Mesendoderm (in vitro differentiated cells): ENCODE measurements at regions not wholly inside any gene's neighbourhood (a gene's known extent, or its start where the extent isn't known, plus 50 kb on each side); places are given as distances from the start of the nearest gene placed in this dataset.

Experiments used
- DNase-seq: peaks from one replicate; pipeline ENCODE4 v3.0.0; 2013
- H2AK5ac ChIP-seq: 2 replicates; pipeline ENCODE4 v1.6.1; 2013; ENCODE audit warnings: low read length, inconsistent platforms
- H2BK120ac ChIP-seq: 2 replicates; pipeline ENCODE4 v1.6.1; 2013; ENCODE audit warnings: low read depth, mild to moderate bottlenecking, low read length, moderate library complexity, mixed read lengths
- H2BK15ac ChIP-seq: replicated peaks from 2 replicates; pipeline ENCODE4 v1.6.1; 2013; ENCODE audit warnings: low read depth, mild to moderate bottlenecking, moderate library complexity
- H2BK5ac ChIP-seq: 2 replicates; pipeline ENCODE4 v1.6.1; 2013; ENCODE audit warnings: low read length, inconsistent platforms
- H3K18ac ChIP-seq: 2 replicates; pipeline ENCODE4 v1.6.1; 2013; ENCODE audit warnings: mild to moderate bottlenecking, low read length, mixed read lengths
- H3K23ac ChIP-seq: one replicate; pipeline ENCODE4 v1.6.1; 2013; ENCODE audit warnings: low read length
- H3K27ac ChIP-seq: 2 replicates; pipeline ENCODE4 v1.5.1; 2013; ENCODE audit warnings: low read depth, mild to moderate bottlenecking, inconsistent platforms, low read length, moderate library complexity
- H3K27me3 ChIP-seq: 2 replicates; pipeline ENCODE4 v1.6.1; 2013; ENCODE audit warnings: low read length, control low read depth, mild to moderate bottlenecking, inconsistent platforms; ENCODE audit not compliant: insufficient read depth, poor library complexity
- H3K36me3 ChIP-seq: 2 replicates; pipeline ENCODE4 v1.6.1; 2013; ENCODE audit warnings: low read length, inconsistent platforms; ENCODE audit not compliant: control insufficient read depth, insufficient read depth
- H3K4ac ChIP-seq: one replicate; pipeline ENCODE4 v1.6.1; 2013; ENCODE audit warnings: low read depth, mild to moderate bottlenecking, low read length, moderate library complexity
- H3K4me1 ChIP-seq: 2 replicates; pipeline ENCODE4 v1.6.1; 2013; ENCODE audit warnings: low read depth, low read length, inconsistent platforms; ENCODE audit not compliant: control insufficient read depth
- H3K4me2 ChIP-seq: 2 replicates; pipeline ENCODE4 v1.6.1; 2013; ENCODE audit warnings: low read length
- H3K4me3 ChIP-seq: 2 replicates; pipeline ENCODE4 v1.5.1; 2013; ENCODE audit warnings: mild to moderate bottlenecking, low read length
- H3K56ac ChIP-seq: one replicate; pipeline ENCODE4 v1.6.1; 2013; ENCODE audit warnings: low read length
- H3K79me1 ChIP-seq: 2 replicates; pipeline ENCODE4 v1.6.1; 2013; ENCODE audit warnings: low read length, inconsistent platforms
- H3K79me2 ChIP-seq: 2 replicates; pipeline ENCODE4 v1.6.1; 2013; ENCODE audit warnings: mild to moderate bottlenecking, low read length; ENCODE audit not compliant: control insufficient read depth, insufficient read depth
- H3K9ac ChIP-seq: 2 replicates; pipeline ENCODE4 v1.6.1; 2013; ENCODE audit warnings: low read length, inconsistent platforms
- H4K5ac ChIP-seq: one replicate; pipeline ENCODE4 v1.6.1; 2013; ENCODE audit warnings: low read length
- H4K8ac ChIP-seq: one replicate; pipeline ENCODE4 v1.6.1; 2013; ENCODE audit warnings: low read depth, mild to moderate bottlenecking, control low read depth, low read length, moderate library complexity
- WGBS: extraction: QIAGEN DNeasy Blood & Tissue Kit; methylation state at CpG from one replicate; pipeline ENCODE4 v1.1.7; 2013; ENCODE audit warnings: low lambda C conversion rate, missing lambda C conversion rate; ENCODE audit not compliant: insufficient coverage; ENCODE audit errors: extremely low coverage; 5-methylcytosine and 5-hydroxymethylcytosine counted together

- DNase-seq = no peak
- Histone ChIP-seq H3K27ac (no peak overlapping the region), H2BK120ac (no peak overlapping the region)
These were observed 493.5 kb downstream of the NAV3 start for GRCh38 chr12:78324234-78324633.

GRCh38 chr12:78328524-78328923, 497.8 kb downstream of the NAV3 start:
- H4K8ac ChIP-seq = no peak overlapping the region
- no peak for DNase-seq
- WGBS = no CpG with 5 or more reads among the region's 4 CpGs
- no peak overlapping the region for H2BK15ac ChIP-seq
- no peak overlapping the region for H2BK120ac ChIP-seq
- H3K79me2 ChIP-seq = no peaks in the 10 kb centered on the region
- H3K9ac ChIP-seq = no peak overlapping the region
- no peaks in the 10 kb centered on the region for H3K36me3 ChIP-seq
- no peak overlapping the region for H3K4me3 ChIP-seq
- H4K5ac ChIP-seq = no peak overlapping the region
- no peaks in the 10 kb centered on the region for H3K79me1 ChIP-seq
- no peak overlapping the region for H3K27ac ChIP-seq
- H3K4me2 ChIP-seq = no peak overlapping the region
- no peak overlapping the region for H2AK5ac ChIP-seq
- H3K4me1 ChIP-seq = no peaks in the 10 kb centered on the region
- H3K27me3 ChIP-seq = no peaks in the 10 kb centered on the region
- H3K4ac ChIP-seq = no peak overlapping the region
- no peak overlapping the region for H3K23ac ChIP-seq
- H2BK5ac ChIP-seq = no peak overlapping the region
- no peak overlapping the region for H3K18ac ChIP-seq
- H3K56ac ChIP-seq = no peak overlapping the region

More at GRCh38 chr12:78324234-78324633, 493.5 kb downstream of the NAV3 start:
- H3K79me2 ChIP-seq = no peaks in the 10 kb centered on the region
- no CpG with 5 or more reads among the region's 2 CpGs for WGBS
- no peak overlapping the region for H2AK5ac ChIP-seq
- no peak overlapping the region for H3K9ac ChIP-seq
- no peaks in the 10 kb centered on the region for H3K79me1 ChIP-seq
- H3K4me3 ChIP-seq = no peak overlapping the region
- H3K36me3 ChIP-seq = no peaks in the 10 kb centered on the region
- H2BK15ac ChIP-seq = no peak overlapping the region
- H4K5ac ChIP-seq = no peak overlapping the region
- no peaks in the 10 kb centered on the region for H3K27me3 ChIP-seq
- no peaks in the 10 kb centered on the region for H3K4me1 ChIP-seq
- H3K23ac ChIP-seq = no peak overlapping the region
- H3K18ac ChIP-seq = no peak overlapping the region
- no peak overlapping the region for H4K8ac ChIP-seq
- H3K4ac ChIP-seq = no peak overlapping the region
- H2BK5ac ChIP-seq = no peak overlapping the region
- no peak overlapping the region for H3K4me2 ChIP-seq
- H3K56ac ChIP-seq = no peak overlapping the region

- Histone ChIP-seq H3K27ac (no peak overlapping the region), H2BK5ac (no peak overlapping the region), H2AK5ac (no peak overlapping the region), H2BK15ac (no peak overlapping the region), H3K36me3 (no peaks in the 10 kb centered on the region), H3K4ac (no peak overlapping the region), H4K8ac (no peak overlapping the region), H3K18ac (no peak overlapping the region), H3K4me2 (no peak overlapping the region), H3K4me3 (no peak overlapping the region), H3K4me1 (no peaks in the 10 kb centered on the region), H2BK120ac (no peak overlapping the region), H3K79me2 (no peaks in the 10 kb centered on the region), H4K5ac (no peak overlapping the region), H3K79me1 (no peaks in the 10 kb centered on the region), H3K56ac (no peak overlapping the region), H3K9ac (no peak overlapping the region), H3K23ac (no peak overlapping the region), H3K27me3 (no peaks in the 10 kb centered on the region)
- DNase-seq = no peak
- no CpG with 5 or more reads among the region's 1 CpG for WGBS
These were observed 499.4 kb downstream of the NAV3 start for GRCh38 chr12:78330131-78330530.

GRCh38 chr12:78331181-78331580, 500.5 kb downstream of the NAV3 start:
- Histone ChIP-seq H2AK5ac (no peak overlapping the region), H3K79me1 (no peaks in the 10 kb centered on the region), H3K36me3 (no peaks in the 10 kb centered on the region), H3K4me2 (no peak overlapping the region), H3K27me3 (no peaks in the 10 kb centered on the region), H4K8ac (no peak overlapping the region), H2BK120ac (no peak overlapping the region), H3K4me1 (no peaks in the 10 kb centered on the region), H3K9ac (no peak overlapping the region), H3K23ac (no peak overlapping the region), H4K5ac (no peak overlapping the region), H2BK5ac (no peak overlapping the region), H3K79me2 (no peaks in the 10 kb centered on the region), H2BK15ac (no peak overlapping the region), H3K4ac (no peak overlapping the region), H3K56ac (no peak overlapping the region), H3K27ac (no peak overlapping the region), H3K18ac (no peak overlapping the region), H3K4me3 (no peak overlapping the region)
- peak; percentile 6 for DNase-seq
- WGBS = no CpG with 5 or more reads among the region's 2 CpGs

- H3K56ac ChIP-seq = no peak overlapping the region
- no peaks in the 10 kb centered on the region for H3K27me3 ChIP-seq
- H3K4me1 ChIP-seq = no peaks in the 10 kb centered on the region
- no peaks in the 10 kb centered on the region for H3K79me2 ChIP-seq
- H3K23ac ChIP-seq = no peak overlapping the region
- H4K8ac ChIP-seq = no peak overlapping the region
- no peak overlapping the region for H3K18ac ChIP-seq
- peak; percentile 22 for DNase-seq
- H3K79me1 ChIP-seq = no peaks in the 10 kb centered on the region
- no peak overlapping the region for H2AK5ac ChIP-seq
- no peak overlapping the region for H4K5ac ChIP-seq
- H3K9ac ChIP-seq = no peak overlapping the region
- no peak overlapping the region for H2BK5ac ChIP-seq
- H3K4me2 ChIP-seq = no peak overlapping the region
- H3K4me3 ChIP-seq = no peak overlapping the region
- no peak overlapping the region for H3K27ac ChIP-seq
- no peak overlapping the region for H2BK15ac ChIP-seq
- H3K36me3 ChIP-seq = no peaks in the 10 kb centered on the region
- H3K4ac ChIP-seq = no peak overlapping the region
- WGBS = no CpG with 5 or more reads among the region's 3 CpGs
- H2BK120ac ChIP-seq = no peak overlapping the region
These were observed 501.1 kb downstream of the NAV3 start for GRCh38 chr12:78331753-78332152.

- no CpG with 5 or more reads among the region's 2 CpGs for WGBS
- no peak for DNase-seq
- no peak overlapping the region for H2BK15ac ChIP-seq
- H3K4ac ChIP-seq = no peak overlapping the region
- H4K5ac ChIP-seq = no peak overlapping the region
- no peak overlapping the region for H3K27ac ChIP-seq
- no peak overlapping the region for H2BK5ac ChIP-seq
- no peaks in the 10 kb centered on the region for H3K79me1 ChIP-seq
- no peaks in the 10 kb centered on the region for H3K4me1 ChIP-seq
- no peak overlapping the region for H3K18ac ChIP-seq
- no peak overlapping the region for H3K23ac ChIP-seq
- H3K79me2 ChIP-seq = no peaks in the 10 kb centered on the region
- H4K8ac ChIP-seq = no peak overlapping the region
- H3K9ac ChIP-seq = no peak overlapping the region
- H3K4me3 ChIP-seq = no peak overlapping the region
- H3K56ac ChIP-seq = no peak overlapping the region
- no peak overlapping the region for H3K4me2 ChIP-seq
- no peak overlapping the region for H2BK120ac ChIP-seq
- H2AK5ac ChIP-seq = no peak overlapping the region
- no peaks in the 10 kb centered on the region for H3K36me3 ChIP-seq
- H3K27me3 ChIP-seq = no peaks in the 10 kb centered on the region
These were observed 507.5 kb downstream of the NAV3 start for GRCh38 chr12:78338054-78338785.
